ENCODE measurements at regions not wholly inside any gene's neighbourhood (a gene's known extent, or its start where the extent isn't known, plus 50 kb on each side); places are given as distances from the start of the nearest gene placed in this dataset.

DNA sequence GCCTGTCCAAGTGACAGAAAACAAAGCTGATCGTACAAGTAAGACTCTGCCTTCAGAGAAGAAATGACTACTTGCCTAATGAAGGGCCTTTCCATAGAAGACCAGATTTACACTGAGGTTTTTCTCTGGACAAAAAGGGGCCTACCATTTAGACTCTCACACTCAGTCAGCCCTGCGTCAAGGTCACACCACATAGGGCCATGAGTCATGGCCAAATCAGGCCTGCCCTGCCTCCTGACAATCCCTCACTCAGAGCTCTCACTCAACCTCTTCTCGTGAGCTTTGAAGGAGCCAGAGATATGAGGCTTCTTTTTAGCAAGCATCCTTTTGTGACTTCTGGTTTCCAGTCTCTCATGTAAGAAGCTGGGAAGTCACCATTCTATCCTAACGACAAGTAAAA lies 68.1 kb upstream of the NMNAT3 start:
- no peaks in the 10 kb centered on the region for H3K9me1 ChIP-seq (ENCODE audit: control insufficient read depth, insufficient read depth, low read length)
- no peaks in the 10 kb centered on the region for H3K27me3 ChIP-seq (ENCODE audit: control insufficient read depth in 2 of 2, insufficient read depth in 2 of 2, low read length in 2 of 2)
- H3K4me2 ChIP-seq (ENCODE audit: insufficient read depth, low read length), result no peak overlapping the region
- ChIA-PET CTCF (ENCODE audit: low intra/inter-chr PET ratio) (no interaction called here), POLR2A (interaction anchor here (0.7 to 0.8 kb wide), 2 partner anchors 10 kb away, joined by 3 read pairs; no protein-coding TSS in a partner anchor)
- H2AFZ ChIP-seq (ENCODE audit: low read depth, low read length), result no peak overlapping the region
- no peak overlapping the region for H3K27ac ChIP-seq (ENCODE audit: extremely low read depth, low read depth, low read length)
- ATAC-seq (no peak), DNase-seq (ENCODE audit: extremely low read depth in 1 of 4, low spot score in 3 of 4) (peak in 1 of 4 experiments; percentile 12), FAIRE-seq (no peak)
- BruUV-seq (replicated peaks), result no TSS peak
- no peak overlapping the region for H3K4me3 ChIP-seq
- intact Hi-C loops (cut with micrococcal nuclease), result no loop called here
- no peak overlapping the region for H3K9ac ChIP-seq (ENCODE audit: insufficient read depth in 1 of 2, low read depth in 2 of 2, low read length in 2 of 2)
- 0% methylated on average over 4 of the region's 4 CpGs for WGBS (ENCODE audit: insufficient coverage, low coverage, missing lambda C conversion rate)
- in situ Hi-C loops (cut with MboI), result no loop called here
- no peaks in the 10 kb centered on the region for H3K9me3 ChIP-seq (replicated peaks; ENCODE audit: control insufficient read depth, insufficient read depth, low read depth, low read length)
- H3K79me2 ChIP-seq (ENCODE audit: control insufficient read depth, insufficient read depth, low read length), result no peaks in the 10 kb centered on the region
- TF ChIP-seq ZNF24 (IDR thresholded peaks at IDR 0.05), result no peak
- TF ChIP-seq ZKSCAN3 (CRISPR knock-in tag; IDR thresholded peaks at IDR 0.05), result no peak
- TF ChIP-seq, protein P1, sequence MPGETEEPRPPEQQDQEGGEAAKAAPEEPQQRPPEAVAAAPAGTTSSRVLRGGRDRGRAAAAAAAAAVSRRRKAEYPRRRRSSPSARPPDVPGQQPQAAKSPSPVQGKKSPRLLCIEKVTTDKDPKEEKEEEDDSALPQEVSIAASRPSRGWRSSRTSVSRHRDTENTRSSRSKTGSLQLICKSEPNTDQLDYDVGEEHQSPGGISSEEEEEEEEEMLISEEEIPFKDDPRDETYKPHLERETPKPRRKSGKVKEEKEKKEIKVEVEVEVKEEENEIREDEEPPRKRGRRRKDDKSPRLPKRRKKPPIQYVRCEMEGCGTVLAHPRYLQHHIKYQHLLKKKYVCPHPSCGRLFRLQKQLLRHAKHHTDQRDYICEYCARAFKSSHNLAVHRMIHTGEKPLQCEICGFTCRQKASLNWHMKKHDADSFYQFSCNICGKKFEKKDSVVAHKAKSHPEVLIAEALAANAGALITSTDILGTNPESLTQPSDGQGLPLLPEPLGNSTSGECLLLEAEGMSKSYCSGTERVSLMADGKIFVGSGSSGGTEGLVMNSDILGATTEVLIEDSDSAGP (CRISPR knock-in tag; IDR thresholded peaks at IDR 0.05), result no peak
- no peak for TF ChIP-seq ADNP (tag; IDR thresholded peaks at IDR 0.05)
- TF ChIP-seq JUND (IDR thresholded peaks at IDR 0.05; ENCODE audit: borderline replicate concordance, low read depth, low read length), result no peak
- TF ChIP-seq JUND (tag; IDR thresholded peaks at IDR 0.05; ENCODE audit: borderline replicate concordance, low read depth, low read length), result no peak
- no peak for TF ChIP-seq TBP (optimal IDR thresholded peaks at IDR 0.05; ENCODE audit: low read depth, low read length)
- H3K4me1 ChIP-seq (replicated peaks in 1 of 2; ENCODE audit: control insufficient read depth in 2 of 2, insufficient read depth in 2 of 2, low read length in 2 of 2), result no peaks in the 10 kb centered on the region
- H4K20me1 ChIP-seq (replicated peaks; ENCODE audit: control insufficient read depth, insufficient read depth, low read length), result no peaks in the 10 kb centered on the region
- H3K36me3 ChIP-seq (ENCODE audit: control insufficient read depth, insufficient read depth, low read length), result no peaks in the 10 kb centered on the region
